Omental fat pad (tissue), 3 donors: ENCODE measurements at regions not wholly inside any gene's neighbourhood (a gene's known extent, or its start where the extent isn't known, plus 50 kb on each side); places are given as distances from the start of the nearest gene placed in this dataset.

ENCODE experiments used
- ATAC-seq: fragments of 150-250 bp; one replicate; pipeline ENCODE4 v1.9.1; 2016; ENCODE audit warnings: mild to moderate bottlenecking, moderate library complexity; ENCODE audit not compliant: low FRiP score
- DNase-seq: peaks from one replicate; pipeline ENCODE4 v3.0.0-alpha.2; 2019; ENCODE audit warnings: low spot score
- CTCF ChIP-seq, 3 donors: fragments of 450-650 bp; IDR thresholded peaks; one replicate each; pipeline ENCODE4 v1.5.1; 2016 to 2017; ENCODE audit warnings: antibody characterized with exemption in 3 of 3, mild to moderate bottlenecking in 3 of 3, moderate library complexity in 2 of 3

- ATAC-seq (no peak), DNase-seq (no peak)
- TF ChIP-seq CTCF (IDR thresholded peaks at IDR 0.05): no peak
Measured at GRCh38 chr2:217297096-217297495, 437.2 kb upstream of the TNP1 start.

- DNase-seq (no peak), ATAC-seq (no peak)
- no peak for TF ChIP-seq CTCF (IDR thresholded peaks at IDR 0.05)
Measured at GRCh38 chr2:217294818-217295217, 435.0 kb upstream of the TNP1 start.

- ATAC-seq: no peak
- TF ChIP-seq CTCF (IDR thresholded peaks at IDR 0.05): no peak
- DNase-seq: no peak
Measured at GRCh38 chr2:217294211-217294610, 434.3 kb upstream of the TNP1 start.

GRCh38 chr2:217293607-217294006 is 433.7 kb upstream of the TNP1 start:
- ATAC-seq: no peak
- no peak for TF ChIP-seq CTCF (IDR thresholded peaks at IDR 0.05)
- no peak for DNase-seq

GRCh38 chr2:217293046-217293445 is 433.2 kb upstream of the TNP1 start:
- no peak for ATAC-seq
- no peak for DNase-seq
- no peak for TF ChIP-seq CTCF (IDR thresholded peaks at IDR 0.05)

GRCh38 chr2:217291259-217291658 is 431.4 kb upstream of the TNP1 start:
- TF ChIP-seq CTCF (IDR thresholded peaks at IDR 0.05): no peak
- no peak for ATAC-seq
- no peak for DNase-seq

GRCh38 chr2:217290467-217290866 is 430.6 kb upstream of the TNP1 start:
- ATAC-seq (no peak), DNase-seq (no peak)
- TF ChIP-seq CTCF (IDR thresholded peaks at IDR 0.05): no peak
